ENCODE measurements at regions not wholly inside any gene's neighbourhood (a gene's known extent, or its start where the extent isn't known, plus 50 kb on each side); places are given as distances from the start of the nearest gene placed in this dataset.

GRCh38 chr4:171118091-171118490 lies 695.1 kb upstream of the GALNTL6 start:
- no peak overlapping the region for H3K4me2 ChIP-seq (ENCODE audit: insufficient read depth in 1 of 2, low read depth in 2 of 2, low read length in 2 of 2)
- FAIRE-seq: no peak

More at GRCh38 chr4:171118091-171118490, 695.1 kb upstream of the GALNTL6 start:
- Histone ChIP-seq H3K14ac (ENCODE audit: insufficient read length) (no peak overlapping the region), H3K36me3 (ENCODE audit: control insufficient read depth in 2 of 4, insufficient read depth in 4 of 4, low read length in 3 of 4) (no peaks in the 10 kb centered on the region), H3K27me3 (replicated peaks in 1 of 4; ENCODE audit: control insufficient read depth in 3 of 4, extremely low read depth in 1 of 4, insufficient read depth in 3 of 4, low read length in 3 of 4) (no peaks in the 10 kb centered on the region), H2BK5ac (ENCODE audit: low read depth, low read length) (no peak overlapping the region), H3K79me1 (ENCODE audit: low read depth, low read length) (no peaks in the 10 kb centered on the region), H4K20me1 (replicated peaks in 1 of 2; ENCODE audit: control insufficient read depth in 1 of 2, insufficient read depth in 2 of 2, low read length in 2 of 2) (no peaks in the 10 kb centered on the region), H3K9ac (replicated peaks in 1 of 4; ENCODE audit: extremely low read depth in 1 of 4, low read depth in 3 of 4, low read length in 3 of 4) (no peak overlapping the region), H3K4me1 (replicated peaks in 1 of 4; ENCODE audit: control insufficient read depth in 3 of 4, insufficient read depth in 4 of 4, low read length in 3 of 4) (no peaks in the 10 kb centered on the region), H3K4ac (replicated peaks; ENCODE audit: insufficient read length, low read depth, low read length) (no peak overlapping the region), H3K23me2 (ENCODE audit: low read depth, low read length) (no peaks in the 10 kb centered on the region), H2BK15ac (ENCODE audit: low read length) (no peak overlapping the region), H2BK120ac (replicated peaks; ENCODE audit: low read depth, low read length) (no peak overlapping the region), H3K23ac (ENCODE audit: insufficient read length) (no peak overlapping the region), H4K8ac (ENCODE audit: extremely low read depth, insufficient read depth, low read length) (no peak overlapping the region), H4K5ac (ENCODE audit: insufficient read length, low read depth, low read length) (no peak overlapping the region), H3K4me3 (ENCODE audit: extremely low read depth in 1 of 4, insufficient read depth in 2 of 4, low read depth in 3 of 4, low read length in 4 of 4) (no peak overlapping the region), H4K91ac (replicated peaks; ENCODE audit: insufficient read length, low read length) (no peak overlapping the region), H3K9me3 (ENCODE audit: insufficient read depth in 2 of 2, low read depth in 1 of 2, low read length in 1 of 2) (no peaks in the 10 kb centered on the region), H2BK20ac (ENCODE audit: low read length) (no peak overlapping the region), H3K27ac (ENCODE audit: low read depth, low read length) (no peak overlapping the region), H2BK12ac (ENCODE audit: low read depth, low read length) (no peak overlapping the region), H3K18ac (ENCODE audit: extremely low read depth, low read length) (no peak overlapping the region), H2AK5ac (ENCODE audit: low read depth, low read length) (no peak overlapping the region), H2AFZ (ENCODE audit: low read length) (peak overlapping the region; percentile 8; the same call in 1 of the 2 replicates), H3K56ac (replicated peaks; ENCODE audit: insufficient read length, low read depth, low read length) (no peak overlapping the region), H3K79me2 (ENCODE audit: control insufficient read depth in 1 of 2, insufficient read depth in 2 of 2, low read length in 2 of 2) (no peaks in the 10 kb centered on the region)
- TF ChIP-seq NANOG (IDR thresholded peaks at IDR 0.05; ENCODE audit: insufficient read depth, low read depth, low read length, poor library complexity, severe bottlenecking): no peak
- TF ChIP-seq SIN3A (conservative IDR thresholded peaks at IDR 0.05 in 1 of 2, IDR thresholded peaks at IDR 0.05 in 1 of 2; ENCODE audit: low read depth in 1 of 2, low read length in 2 of 2): no peak
- TF ChIP-seq POLR2AphosphoS5 (IDR thresholded peaks at IDR 0.05; ENCODE audit: low read depth, low read length): no peak
- no peak for TF ChIP-seq TEAD4 (IDR thresholded peaks at IDR 0.05; ENCODE audit: low read depth, low read length)
- no peak for TF ChIP-seq POLR2A (IDR thresholded peaks at IDR 0.05; ENCODE audit: control extremely low read depth in 1 of 2, low read depth in 2 of 2, low read length in 2 of 2)
- TF ChIP-seq SRF (IDR thresholded peaks at IDR 0.05; ENCODE audit: low read depth, low read length): no peak
- no peak for TF ChIP-seq SIX5 (IDR thresholded peaks at IDR 0.05; ENCODE audit: low read depth, low read length)
- TF ChIP-seq CEBPB (IDR thresholded peaks at IDR 0.05; ENCODE audit: low read depth, low read length): no peak
- no peak for TF ChIP-seq TAF1 (IDR thresholded peaks at IDR 0.05; ENCODE audit: low read depth, low read length)
- ChIA-PET CTCF (ENCODE audit: partially characterized antibody) (interaction anchor here (1.4 kb wide), 1 partner anchor 123 kb away, joined by 3 read pairs; no protein-coding TSS in a partner anchor), POLR2A (ENCODE audit: partially characterized antibody) (no interaction called here)
- no peak for DNase-seq (ENCODE audit: low read depth in 1 of 2, low spot score in 2 of 2)
